Right lobe of liver (tissue), 4 donors: ENCODE measurements at regions not wholly inside any gene's neighbourhood (a gene's known extent, or its start where the extent isn't known, plus 50 kb on each side); places are given as distances from the start of the nearest gene placed in this dataset.

Experiments
- CTCF ChIP-seq, 4 donors: fragments of 200-600 bp in 3 of 4; fragments of 450-650 bp in 1 of 4; IDR thresholded peaks; one replicate each; pipeline versions ENCODE4 v1.5.1 to v1.8.0; 2016 to 2022; ENCODE audit warnings: antibody characterized with exemption in 4 of 4, mild to moderate bottlenecking in 2 of 4
- POLR2A ChIP-seq: fragments of 450-650 bp; IDR thresholded peaks from one replicate; pipeline ENCODE4 v1.6.1; 2017; ENCODE audit warnings: antibody characterized with exemption, mild to moderate bottlenecking
- donor health status: DM: no; HTN: no; CAD: no.
- donor health status: DM: no; HTN: no; CAD: no.
- donor health status: DM: no; HTN: yes; CAD: no.

- no peak for TF ChIP-seq CTCF (IDR thresholded peaks at IDR 0.05)
- TF ChIP-seq POLR2A: no peak
Measured at GRCh38 chr5:159836691-159837090, 79.6 kb upstream of the ADRA1B start.
